Fibroblast of lung (primary cell): ENCODE measurements at regions not wholly inside any gene's neighbourhood (a gene's known extent, or its start where the extent isn't known, plus 50 kb on each side); places are given as distances from the start of the nearest gene placed in this dataset.
"Not testable (repeated sequence)": the region's sequence is repeated elsewhere in the genome, so short reads cannot be mapped to it uniquely, and the experiment has no call there.

Experiments
- DNase-seq, 2 donors: peaks; one replicate each; pipeline versions ENCODE4 v3.0.0 to v3.0.0-alpha.2; 2010; ENCODE audit warnings: low read depth in 2 of 2
- H2AFZ ChIP-seq: 2 replicates; pipeline ENCODE4 v1.5.1; 2012; ENCODE audit warnings: low read length, control low read depth, inconsistent platforms
- H3K27ac ChIP-seq: 2 replicates; pipeline ENCODE4 v1.5.1; 2011; ENCODE audit warnings: low read length, control low read depth; ENCODE audit not compliant: insufficient read depth
- H3K27me3 ChIP-seq: 2 replicates; pipeline ENCODE4 v1.5.1; 2011; ENCODE audit warnings: mild to moderate bottlenecking, low read length; ENCODE audit not compliant: control insufficient read depth, insufficient read depth
- H3K36me3 ChIP-seq: 2 replicates; pipeline ENCODE4 v1.5.1; 2011; ENCODE audit warnings: low read length; ENCODE audit not compliant: control insufficient read depth, insufficient read depth
- H3K4me1 ChIP-seq: 2 replicates; pipeline ENCODE4 v1.5.1; 2011; ENCODE audit warnings: low read length; ENCODE audit not compliant: control insufficient read depth, insufficient read depth; ENCODE audit errors: extremely low read depth
- H3K4me2 ChIP-seq: 2 replicates; pipeline ENCODE4 v1.5.1; 2011; ENCODE audit warnings: low read length, control low read depth; ENCODE audit not compliant: insufficient read depth; ENCODE audit errors: extremely low read depth
- H3K4me3 ChIP-seq, 4 experiments: fragments of 200-600 bp in 1 of 4; sonication (generic) in 1 of 4; replicated peaks in 1 of 4; 2 replicates each; pipeline ENCODE4 v1.5.1; 2011 to 2016; ENCODE audit warnings: low read length in 4 of 4, low read depth in 3 of 4, mild to moderate bottlenecking in 3 of 4, control low read depth in 2 of 4, inconsistent platforms in 1 of 4, mixed read lengths in 1 of 4; ENCODE audit not compliant: insufficient read depth in 1 of 4; ENCODE audit errors: control extremely low read depth in 1 of 4
- H3K79me2 ChIP-seq: 2 replicates; pipeline ENCODE4 v1.5.1; 2012; ENCODE audit warnings: mild to moderate bottlenecking, low read length, inconsistent platforms; ENCODE audit not compliant: control insufficient read depth, insufficient read depth
- H3K9ac ChIP-seq: 2 replicates; pipeline ENCODE4 v1.5.1; 2011; ENCODE audit warnings: mild to moderate bottlenecking, low read length, control low read depth; ENCODE audit not compliant: insufficient read depth
- H3K9me3 ChIP-seq: 2 replicates; pipeline ENCODE4 v1.5.1; 2012; ENCODE audit warnings: low read depth, low read length; ENCODE audit not compliant: control insufficient read depth, insufficient read depth
- H4K20me1 ChIP-seq: 2 replicates; pipeline ENCODE4 v1.5.1; 2011; ENCODE audit warnings: low read length; ENCODE audit not compliant: control insufficient read depth, insufficient read depth; ENCODE audit errors: extremely low read depth
- TF ChIP-seq, protein P1 (sequence below), 2 donors: IDR thresholded peaks in 1 of 2; conservative IDR thresholded peaks in 1 of 2; 1 replicate in 1 of 2; 2 replicates in 1 of 2; pipeline ENCODE4 v1.5.1; 2011 to 2012; ENCODE audit warnings: low read length in 2 of 2, control low read depth in 1 of 2, inconsistent platforms in 1 of 2, low read depth in 1 of 2, mild to moderate bottlenecking in 1 of 2

DNA sequence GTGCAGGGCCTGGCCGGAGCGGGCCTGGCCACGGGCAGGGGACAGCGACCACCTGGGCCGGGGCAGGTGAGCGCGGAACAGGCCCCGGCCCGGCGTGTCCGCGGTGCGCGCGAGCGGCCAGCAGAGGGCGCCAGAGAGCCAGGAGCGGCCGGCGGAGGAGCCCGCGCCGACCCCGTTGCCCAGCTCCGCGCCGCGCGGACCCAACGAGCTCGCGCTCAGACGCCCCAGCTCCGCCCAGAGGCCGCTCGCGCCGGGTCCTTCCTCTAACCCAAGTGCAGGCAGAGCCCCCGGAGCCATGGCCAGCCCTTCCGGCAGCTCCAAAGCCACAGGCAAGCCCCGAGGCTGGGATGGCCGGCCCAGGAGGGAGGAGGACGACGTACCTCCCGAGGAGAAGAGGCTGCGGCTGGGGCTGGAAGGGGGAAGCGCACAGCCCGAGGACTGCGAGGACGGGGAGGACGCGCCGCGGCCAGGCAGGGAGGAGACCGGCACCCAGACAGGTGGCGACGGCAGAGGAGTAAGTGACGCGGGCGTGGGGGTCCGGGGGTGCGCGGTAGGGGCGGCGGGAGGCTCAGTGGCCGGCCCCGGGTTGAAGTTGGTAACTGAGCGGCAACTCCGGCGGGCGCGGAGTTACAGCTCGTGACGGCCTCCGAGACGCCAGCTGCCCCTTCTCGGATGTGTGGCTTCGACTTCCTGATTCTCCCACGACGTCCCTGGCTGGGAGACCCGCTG is 88.1 kb downstream of the DEFB131A start:
- peak overlapping the region; percentile 24 to 58 (median 34) for H3K4me3 ChIP-seq
- H3K36me3 ChIP-seq, H3K79me2 ChIP-seq, H3K27ac ChIP-seq, H3K9me3 ChIP-seq, H3K4me1 ChIP-seq, H4K20me1 ChIP-seq, H3K27me3 ChIP-seq: not testable (repeated sequence)
- peak overlapping the region; percentile 71 for H2AFZ ChIP-seq
- TF ChIP-seq, protein P1, sequence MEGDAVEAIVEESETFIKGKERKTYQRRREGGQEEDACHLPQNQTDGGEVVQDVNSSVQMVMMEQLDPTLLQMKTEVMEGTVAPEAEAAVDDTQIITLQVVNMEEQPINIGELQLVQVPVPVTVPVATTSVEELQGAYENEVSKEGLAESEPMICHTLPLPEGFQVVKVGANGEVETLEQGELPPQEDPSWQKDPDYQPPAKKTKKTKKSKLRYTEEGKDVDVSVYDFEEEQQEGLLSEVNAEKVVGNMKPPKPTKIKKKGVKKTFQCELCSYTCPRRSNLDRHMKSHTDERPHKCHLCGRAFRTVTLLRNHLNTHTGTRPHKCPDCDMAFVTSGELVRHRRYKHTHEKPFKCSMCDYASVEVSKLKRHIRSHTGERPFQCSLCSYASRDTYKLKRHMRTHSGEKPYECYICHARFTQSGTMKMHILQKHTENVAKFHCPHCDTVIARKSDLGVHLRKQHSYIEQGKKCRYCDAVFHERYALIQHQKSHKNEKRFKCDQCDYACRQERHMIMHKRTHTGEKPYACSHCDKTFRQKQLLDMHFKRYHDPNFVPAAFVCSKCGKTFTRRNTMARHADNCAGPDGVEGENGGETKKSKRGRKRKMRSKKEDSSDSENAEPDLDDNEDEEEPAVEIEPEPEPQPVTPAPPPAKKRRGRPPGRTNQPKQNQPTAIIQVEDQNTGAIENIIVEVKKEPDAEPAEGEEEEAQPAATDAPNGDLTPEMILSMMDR (conservative IDR thresholded peaks at IDR 0.05 in 1 of 2, IDR thresholded peaks at IDR 0.05 in 1 of 2; ENCODE audit: low read depth in 1 of 2, low read length in 2 of 2): peak in 1 of 2 donors; percentile 34
- peak overlapping the region; percentile 46 for H3K9ac ChIP-seq
- H3K4me2 ChIP-seq: peak overlapping the region; percentile 58
- DNase-seq: peak; percentile 29 to 50

- H3K36me3 ChIP-seq, H3K4me1 ChIP-seq, H3K27ac ChIP-seq, H3K79me2 ChIP-seq, H3K9me3 ChIP-seq, H3K27me3 ChIP-seq, DNase-seq, H3K4me2 ChIP-seq, H4K20me1 ChIP-seq, H2AFZ ChIP-seq, H3K9ac ChIP-seq: not testable (repeated sequence)
- H3K4me3 ChIP-seq: peak overlapping the region in 1 of 4 experiments; percentile 58
Measured at GRCh38 chr4:9532863-9533192, 88.6 kb downstream of the DEFB131A start.

- not testable (repeated sequence) for H4K20me1 ChIP-seq, DNase-seq, H3K4me3 ChIP-seq, H2AFZ ChIP-seq, H3K27me3 ChIP-seq, H3K79me2 ChIP-seq, H3K9me3 ChIP-seq, H3K9ac ChIP-seq, H3K36me3 ChIP-seq, H3K4me2 ChIP-seq, H3K27ac ChIP-seq, H3K4me1 ChIP-seq
Measured at GRCh38 chr4:9537101-9537500, 92.9 kb downstream of the DEFB131A start.

GRCh38 chr4:9539939-9540520 is 95.8 kb downstream of the DEFB131A start:
- not testable (repeated sequence) for H3K4me1 ChIP-seq, H3K4me3 ChIP-seq, H3K27ac ChIP-seq, H3K27me3 ChIP-seq, H3K36me3 ChIP-seq, H3K4me2 ChIP-seq, H2AFZ ChIP-seq, H3K9me3 ChIP-seq, H3K79me2 ChIP-seq, H4K20me1 ChIP-seq, H3K9ac ChIP-seq, DNase-seq

DNA sequence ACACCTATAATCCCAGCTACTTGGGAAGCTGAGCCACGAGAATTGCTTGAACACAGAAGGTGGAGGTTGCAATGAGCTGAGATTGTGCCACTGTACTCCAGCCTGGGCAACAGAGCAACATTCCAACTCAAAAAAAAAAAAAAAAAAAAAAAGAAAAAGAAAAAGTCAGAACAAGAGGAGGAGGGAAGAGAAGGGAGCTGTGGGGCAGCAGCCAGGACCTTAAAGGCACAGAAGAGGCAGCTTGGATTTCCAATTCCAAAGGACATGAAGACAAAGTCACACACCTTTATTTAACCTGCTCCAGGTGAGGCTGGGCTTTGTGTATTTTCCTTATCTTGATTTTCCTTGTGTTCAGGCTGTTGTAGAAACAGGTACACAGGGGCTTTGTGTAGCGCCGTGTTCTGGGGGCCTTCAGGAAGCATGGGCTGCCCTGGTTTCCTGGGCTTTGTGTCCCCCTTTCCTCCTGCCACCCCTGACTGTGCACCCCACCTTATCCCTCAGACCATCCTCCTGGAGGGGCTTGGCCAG is 97.2 kb downstream of the DEFB131A start:
- H3K4me3 ChIP-seq, H4K20me1 ChIP-seq, H3K9ac ChIP-seq, H3K27ac ChIP-seq, H3K4me1 ChIP-seq, H3K4me2 ChIP-seq, H3K36me3 ChIP-seq, H3K27me3 ChIP-seq, H2AFZ ChIP-seq, H3K79me2 ChIP-seq, DNase-seq, H3K9me3 ChIP-seq: not testable (repeated sequence)

DNA sequence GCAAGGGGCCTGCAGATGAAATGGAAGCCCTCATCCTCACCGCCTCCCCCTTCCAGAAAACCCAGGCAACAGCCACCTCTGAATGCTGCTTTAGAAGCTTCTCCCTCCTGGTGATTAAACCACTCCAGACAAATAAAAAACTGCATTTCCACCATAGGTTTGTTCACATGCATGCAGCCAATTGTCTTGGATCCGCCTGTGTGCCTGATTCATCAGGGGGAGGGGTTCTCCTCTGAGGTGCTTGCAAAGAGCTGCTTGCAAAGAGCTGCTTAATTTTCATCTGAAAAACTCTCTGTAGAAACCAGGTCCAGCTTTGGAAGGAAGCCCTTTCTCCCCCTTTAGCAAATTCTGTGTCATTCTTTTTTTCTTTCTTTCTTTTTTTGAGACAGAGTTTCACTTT is 100.6 kb downstream of the DEFB131A start:
- H4K20me1 ChIP-seq, H3K27ac ChIP-seq, H3K4me2 ChIP-seq, H3K9me3 ChIP-seq, DNase-seq, H3K4me3 ChIP-seq, H3K27me3 ChIP-seq, H2AFZ ChIP-seq, H3K36me3 ChIP-seq, H3K79me2 ChIP-seq, H3K4me1 ChIP-seq, H3K9ac ChIP-seq: not testable (repeated sequence)
